ENCODE measurements at regions not wholly inside any gene's neighbourhood (a gene's known extent, or its start where the extent isn't known, plus 50 kb on each side); places are given as distances from the start of the nearest gene placed in this dataset.
A peak's percentile ranks its signal among the peaks of the same experiment; 100 is the strongest.
"Not testable (repeated sequence)": the region's sequence is repeated elsewhere in the genome, so short reads cannot be mapped to it uniquely, and the experiment has no call there.

DNA sequence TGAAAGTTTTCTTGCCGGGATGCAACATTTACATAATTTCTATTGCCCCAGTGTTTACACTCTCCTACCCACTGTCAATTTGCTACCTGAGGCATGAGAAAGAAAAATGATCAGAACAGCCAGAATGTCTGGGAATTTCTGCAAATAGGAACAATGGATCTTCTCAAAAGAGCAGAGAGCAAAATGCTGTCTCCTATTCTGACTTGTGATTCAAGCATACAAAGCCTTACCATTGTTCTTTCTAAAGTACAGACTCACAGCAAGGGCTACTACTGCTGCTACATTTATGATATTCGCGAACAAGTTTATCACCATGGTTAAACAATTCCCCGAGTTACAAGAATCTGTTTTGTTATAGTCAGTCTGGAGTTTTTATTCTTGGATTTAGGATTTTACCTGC, 329.9 kb upstream of the CELF2 start:
- Histone ChIP-seq H4K20me1 (no peaks in the 10 kb centered on the region), H3K4me1 (no peaks in the 10 kb centered on the region), H3K27me3 (no peaks in the 10 kb centered on the region), H3K4me2 (no peak overlapping the region), H3K36me3 (no peaks in the 10 kb centered on the region), H3K9me3 (no peaks in the 10 kb centered on the region), H3K27ac (no peak overlapping the region), H3K4me3 (no peak overlapping the region), H3K9ac (no peak overlapping the region)
- no peak for TF ChIP-seq Cebpa-rat (IDR thresholded peaks at IDR 0.05)

DNA sequence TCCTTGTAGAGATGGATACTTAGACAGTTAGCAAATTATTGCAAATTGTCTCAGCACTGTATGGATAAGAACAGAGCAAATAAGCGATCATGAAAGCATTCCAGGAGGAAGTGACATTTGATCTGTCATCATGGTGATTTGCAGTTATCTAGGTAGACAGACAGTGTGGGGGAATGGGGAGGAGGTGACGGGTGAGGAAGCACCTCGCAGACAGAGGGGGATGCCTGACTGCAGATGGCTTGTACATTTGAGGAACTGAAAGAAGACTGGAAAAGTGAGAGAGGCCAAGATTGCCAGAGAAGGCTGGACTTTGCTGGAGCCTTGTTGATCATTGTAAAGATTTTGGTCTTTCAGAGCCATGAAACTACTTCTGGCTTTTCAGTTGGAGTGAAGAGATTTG, 318.2 kb upstream of the CELF2 start:
- no peak for TF ChIP-seq Cebpa-rat (IDR thresholded peaks at IDR 0.05)
- no peaks in the 10 kb centered on the region for H4K20me1 ChIP-seq

GRCh38 chr10:10701084-10701611, 316.5 kb upstream of the CELF2 start:
- H3K27ac ChIP-seq = no peak overlapping the region
- H3K27me3 ChIP-seq = no peaks in the 10 kb centered on the region
- no peak overlapping the region for H3K4me3 ChIP-seq
- H4K20me1 ChIP-seq = no peaks in the 10 kb centered on the region
- no peak overlapping the region for H3K9ac ChIP-seq
- H3K4me1 ChIP-seq = peaks cover 31% of the 10 kb centered on the region
- no peak overlapping the region for H3K4me2 ChIP-seq
- H3K36me3 ChIP-seq = no peaks in the 10 kb centered on the region
- 0 out of 2 replicates have a peak, but pooled peaks cover 6% of the 10 kb centered on the region for H3K9me3 ChIP-seq
- no peak for TF ChIP-seq Cebpa-rat (IDR thresholded peaks at IDR 0.05)

More for the DNA sequence above, 318.2 kb upstream of the CELF2 start:
- Histone ChIP-seq H3K27me3 (no peaks in the 10 kb centered on the region), H3K4me2 (peak overlapping the region; percentile 47), H3K4me1 (peaks cover 31% of the 10 kb centered on the region), H3K4me3 (no peak overlapping the region), H3K9me3 (0 out of 2 replicates have a peak, but pooled peaks cover 6% of the 10 kb centered on the region), H3K27ac (no peak overlapping the region), H3K36me3 (no peaks in the 10 kb centered on the region), H3K9ac (no peak overlapping the region)

DNA sequence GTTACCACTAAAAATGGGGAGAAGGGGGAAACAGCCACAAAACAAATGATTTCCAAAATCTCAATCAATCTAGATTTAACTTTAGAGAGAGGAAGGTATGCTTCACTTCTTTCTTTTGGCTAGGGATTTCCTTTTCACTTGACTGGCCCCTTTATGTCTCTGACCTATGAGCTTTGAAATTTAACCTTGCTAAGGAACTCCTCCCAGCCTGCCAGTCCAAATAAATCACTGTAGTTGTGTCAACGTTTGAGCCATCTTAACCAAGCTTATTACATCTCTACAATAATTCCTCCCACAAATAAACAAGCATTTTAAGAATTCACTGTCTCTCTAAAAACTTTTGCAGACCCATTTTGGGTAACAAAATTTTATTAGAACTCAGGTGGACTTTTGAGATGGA, 315.5 kb upstream of the CELF2 start:
- Histone ChIP-seq H3K4me1 (peaks cover 31% of the 10 kb centered on the region), H4K20me1 (no peaks in the 10 kb centered on the region), H3K4me3 (no peak overlapping the region), H3K9me3 (no peaks in the 10 kb centered on the region), H3K4me2 (peak overlapping the region; percentile 35), H3K27me3 (no peaks in the 10 kb centered on the region), H3K27ac (no peak overlapping the region), H3K9ac (no peak overlapping the region), H3K36me3 (no peaks in the 10 kb centered on the region)
- TF ChIP-seq Cebpa-rat (IDR thresholded peaks at IDR 0.05) = no peak

GRCh38 chr10:10703382-10703781, 314.3 kb upstream of the CELF2 start:
- Histone ChIP-seq H3K4me1 (peaks cover 31% of the 10 kb centered on the region), H3K27ac (no peak overlapping the region), H4K20me1 (no peaks in the 10 kb centered on the region), H3K4me3 (no peak overlapping the region), H3K9ac (no peak overlapping the region), H3K9me3 (no peaks in the 10 kb centered on the region), H3K4me2 (no peak overlapping the region), H3K36me3 (no peaks in the 10 kb centered on the region), H3K27me3 (no peaks in the 10 kb centered on the region)
- no peak for TF ChIP-seq Cebpa-rat (IDR thresholded peaks at IDR 0.05)

- Histone ChIP-seq H4K20me1 (no peaks in the 10 kb centered on the region), H3K4me1 (no peaks in the 10 kb centered on the region), H3K9me3 (no peaks in the 10 kb centered on the region), H3K27ac (no peak overlapping the region), H3K27me3 (no peaks in the 10 kb centered on the region), H3K9ac (no peak overlapping the region), H3K4me3 (no peak overlapping the region), H3K36me3 (no peaks in the 10 kb centered on the region), H3K4me2 (no peak overlapping the region)
- TF ChIP-seq Cebpa-rat (IDR thresholded peaks at IDR 0.05) = no peak
Observed at GRCh38 chr10:10712155-10712704, 305.4 kb upstream of the CELF2 start.

- H3K36me3 ChIP-seq = no peaks in the 10 kb centered on the region
- H4K20me1 ChIP-seq = no peaks in the 10 kb centered on the region
- no peaks in the 10 kb centered on the region for H3K9me3 ChIP-seq
- TF ChIP-seq Cebpa-rat (IDR thresholded peaks at IDR 0.05) = no peak
- H3K27ac ChIP-seq = no peak overlapping the region
- H3K4me3 ChIP-seq = no peak overlapping the region
- H3K4me1 ChIP-seq = no peaks in the 10 kb centered on the region
- no peaks in the 10 kb centered on the region for H3K27me3 ChIP-seq
- no peak overlapping the region for H3K9ac ChIP-seq
- no peak overlapping the region for H3K4me2 ChIP-seq
Observed at GRCh38 chr10:10714327-10714726, 303.3 kb upstream of the CELF2 start.

DNA sequence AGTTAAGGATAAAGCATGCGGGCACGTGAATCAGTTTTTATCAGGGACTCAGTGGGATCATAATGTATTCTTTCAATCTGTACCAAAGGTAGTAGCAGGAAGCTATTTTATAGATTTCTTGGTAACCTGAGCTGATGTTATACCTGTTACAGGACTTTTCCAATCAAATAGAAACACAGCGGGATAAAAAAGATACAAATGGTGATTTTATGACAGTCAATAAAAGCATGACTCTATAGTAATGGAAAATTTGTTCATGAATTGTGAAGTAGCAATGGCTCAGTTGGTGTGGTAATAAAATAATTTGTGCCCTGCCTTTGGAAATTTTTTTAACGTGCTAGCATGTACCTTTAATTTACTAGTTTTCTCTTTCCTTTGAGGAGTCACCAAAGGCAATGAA, 300.7 kb upstream of the CELF2 start:
- no peaks in the 10 kb centered on the region for H3K27me3 ChIP-seq
- H3K36me3 ChIP-seq = no peaks in the 10 kb centered on the region
- H3K9me3 ChIP-seq = no peaks in the 10 kb centered on the region

GRCh38 chr10:10722422-10722821, 295.2 kb upstream of the CELF2 start:
- H3K4me3 ChIP-seq = no peak overlapping the region

More for the DNA sequence above, 300.7 kb upstream of the CELF2 start:
- Histone ChIP-seq H3K27ac (no peak overlapping the region), H4K20me1 (no peaks in the 10 kb centered on the region), H3K9ac (no peak overlapping the region), H3K4me3 (no peak overlapping the region), H3K4me2 (no peak overlapping the region), H3K4me1 (no peaks in the 10 kb centered on the region)
- no peak for TF ChIP-seq Cebpa-rat (IDR thresholded peaks at IDR 0.05)

GRCh38 chr10:10725196-10725595, 292.5 kb upstream of the CELF2 start:
- no peaks in the 10 kb centered on the region for H3K9me3 ChIP-seq
- no peak overlapping the region for H3K9ac ChIP-seq
- no peak overlapping the region for H3K4me2 ChIP-seq
- no peak overlapping the region for H3K4me3 ChIP-seq
- no peaks in the 10 kb centered on the region for H4K20me1 ChIP-seq
- no peaks in the 10 kb centered on the region for H3K36me3 ChIP-seq
- no peaks in the 10 kb centered on the region for H3K27me3 ChIP-seq
- H3K4me1 ChIP-seq = no peaks in the 10 kb centered on the region
- H3K27ac ChIP-seq = no peak overlapping the region
- TF ChIP-seq Cebpa-rat (IDR thresholded peaks at IDR 0.05) = no peak

More at GRCh38 chr10:10722422-10722821, 295.2 kb upstream of the CELF2 start:
- no peak for TF ChIP-seq Cebpa-rat (IDR thresholded peaks at IDR 0.05)
- Histone ChIP-seq H3K27me3 (no peaks in the 10 kb centered on the region), H3K27ac (no peak overlapping the region), H3K9ac (no peak overlapping the region), H3K9me3 (no peaks in the 10 kb centered on the region), H3K36me3 (no peaks in the 10 kb centered on the region), H4K20me1 (no peaks in the 10 kb centered on the region), H3K4me1 (no peaks in the 10 kb centered on the region), H3K4me2 (no peak overlapping the region)

GRCh38 chr10:10726101-10726500, 291.6 kb upstream of the CELF2 start:
- H3K27ac ChIP-seq = no peak overlapping the region
- no peak for TF ChIP-seq Cebpa-rat (IDR thresholded peaks at IDR 0.05)
- no peak overlapping the region for H3K9ac ChIP-seq
- no peaks in the 10 kb centered on the region for H3K4me1 ChIP-seq
- H3K4me2 ChIP-seq = no peak overlapping the region
- no peaks in the 10 kb centered on the region for H3K36me3 ChIP-seq
- no peaks in the 10 kb centered on the region for H3K9me3 ChIP-seq
- no peak overlapping the region for H3K4me3 ChIP-seq
- no peaks in the 10 kb centered on the region for H3K27me3 ChIP-seq
- H4K20me1 ChIP-seq = no peaks in the 10 kb centered on the region

GRCh38 chr10:10727411-10727810, 290.3 kb upstream of the CELF2 start:
- H3K4me3 ChIP-seq, H3K36me3 ChIP-seq, H4K20me1 ChIP-seq, H3K27ac ChIP-seq, H3K9me3 ChIP-seq, H3K9ac ChIP-seq, H3K4me1 ChIP-seq, H3K27me3 ChIP-seq, H3K4me2 ChIP-seq: not testable (repeated sequence)

Measured in BLaER1 (cell line).